Stimulated activated naive CD4-positive, alpha-beta T cell treated with Interleukin-2 at 50 U/mL for 16 hours (primary cell): ENCODE measurements at regions not wholly inside any gene's neighbourhood (a gene's known extent, or its start where the extent isn't known, plus 50 kb on each side); places are given as distances from the start of the nearest gene placed in this dataset.
"Not testable (repeated sequence)": the region's sequence is repeated elsewhere in the genome, so short reads cannot be mapped to it uniquely, and the experiment has no call there.

ENCODE experiments used
- DNase-seq: peaks from one replicate; lab custom pipeline; 2025; lab: John Stamatoyannopoulos, UW

- DNase-seq = no peak
These were observed 248.4 kb upstream of the JARID2 start for GRCh38 chr6:14997507-14997906.

GRCh38 chr6:14999106-14999505 is 246.8 kb upstream of the JARID2 start:
- DNase-seq = no peak

DNA sequence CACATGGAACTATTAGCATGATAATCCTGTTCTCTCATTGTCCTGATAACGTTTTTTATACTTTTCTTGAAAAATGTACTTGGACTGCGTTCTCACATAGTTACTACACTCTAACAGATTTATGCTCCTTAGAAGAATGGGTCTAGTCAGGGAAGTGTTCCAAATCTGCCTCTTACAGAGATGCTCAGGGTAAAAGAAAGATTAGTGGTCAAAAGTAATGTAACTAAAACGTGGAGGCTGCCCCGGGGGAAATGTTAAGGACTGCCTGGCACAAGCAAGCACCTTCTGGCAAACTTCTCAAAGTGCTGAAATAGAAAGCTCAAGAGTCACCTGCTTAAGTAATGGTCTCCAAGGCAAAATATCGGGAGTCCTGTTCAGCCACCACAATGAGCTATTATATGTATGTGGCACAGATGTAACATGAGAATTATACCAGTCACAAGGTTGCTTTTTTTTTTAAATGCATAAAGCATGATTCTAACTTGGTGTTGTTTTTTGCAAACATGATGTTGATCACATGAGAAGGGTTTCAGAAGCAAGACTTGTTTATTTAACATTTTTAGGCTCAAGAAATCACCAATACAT is 244.5 kb upstream of the JARID2 start:
- no peak for DNase-seq

DNA sequence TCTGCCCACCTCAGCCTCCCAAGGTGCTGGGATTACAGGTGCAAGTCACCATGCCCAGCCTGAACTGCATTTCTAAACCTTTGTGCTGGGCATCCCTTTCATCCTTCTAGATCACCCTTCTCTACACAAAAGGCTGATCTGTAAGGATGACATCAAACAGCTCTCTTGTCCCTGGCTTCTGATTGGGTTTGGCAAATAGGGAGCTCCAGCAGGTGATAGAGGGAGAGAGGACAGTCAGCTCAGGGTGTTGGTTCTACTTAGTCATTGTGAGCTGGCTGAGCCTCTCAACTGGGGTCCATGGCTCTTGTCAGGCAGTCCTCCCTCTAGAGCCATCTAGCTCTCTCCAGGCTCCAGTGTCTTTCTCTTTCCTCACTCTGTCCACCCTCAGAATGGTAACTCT is 237.6 kb upstream of the JARID2 start:
- no peak for DNase-seq

- no peak for DNase-seq
These were observed 230.9 kb upstream of the JARID2 start for GRCh38 chr6:15014958-15015357.

DNA sequence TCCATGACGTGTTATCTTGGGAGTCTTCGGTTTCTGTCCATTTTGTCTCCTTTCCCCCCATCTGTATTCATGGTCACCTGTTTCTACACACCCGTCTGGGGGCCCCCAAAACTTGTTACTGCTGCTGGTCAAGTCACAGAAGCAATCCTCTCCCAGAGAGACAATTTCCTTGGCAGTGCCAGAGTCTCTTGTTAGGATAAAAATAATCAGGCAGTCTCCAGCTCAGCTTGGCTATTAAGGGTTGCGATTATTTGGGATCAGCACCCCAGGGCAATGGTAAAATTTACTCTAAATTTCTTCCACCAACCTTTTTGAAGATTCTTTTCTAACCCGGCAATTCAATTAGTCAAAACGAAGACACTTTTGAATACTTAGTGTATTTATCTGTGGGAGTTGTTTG is 229.1 kb upstream of the JARID2 start:
- no peak for DNase-seq

DNA sequence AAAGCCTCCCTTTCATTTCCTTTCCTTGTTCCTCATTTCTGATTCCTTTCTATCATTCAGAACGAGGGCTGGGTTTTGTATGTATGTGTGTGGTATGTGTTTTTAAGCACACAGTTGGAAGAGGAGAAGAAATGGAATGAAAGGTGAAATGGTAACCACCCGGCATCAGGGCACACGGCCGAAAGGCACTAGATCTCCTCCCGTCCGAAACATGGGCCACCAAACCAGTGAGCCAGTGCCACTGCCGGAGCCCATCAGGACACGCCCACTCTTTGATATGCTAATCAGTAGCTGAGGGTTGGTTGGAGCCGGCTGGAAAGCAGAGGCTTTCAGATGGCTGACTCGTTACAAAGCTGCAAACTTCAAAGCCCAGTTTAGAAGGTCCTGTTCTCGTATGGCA is 228.6 kb upstream of the JARID2 start:
- DNase-seq = no peak

DNA sequence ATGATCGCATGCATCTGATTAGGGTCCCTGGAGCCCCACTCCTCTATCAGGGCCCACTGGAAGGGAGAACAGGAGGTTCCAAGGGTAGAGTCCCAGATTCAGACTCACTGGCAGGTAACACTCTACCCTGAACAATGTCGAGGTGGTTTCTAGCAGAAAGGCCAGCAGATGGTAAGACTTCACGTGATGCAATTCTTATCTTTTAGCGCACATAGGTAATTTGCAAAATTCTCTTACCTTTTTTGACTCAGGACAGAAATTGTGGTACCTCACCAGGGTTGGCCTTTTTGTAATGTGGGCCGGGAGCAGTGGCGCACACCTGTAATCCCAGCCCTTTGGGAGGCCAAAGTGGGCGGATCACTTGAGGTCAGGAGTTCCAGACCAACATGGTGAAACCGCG is 228.1 kb upstream of the JARID2 start:
- no peak for DNase-seq

GRCh38 chr6:15020119-15020770 is 225.6 kb upstream of the JARID2 start:
- no peak for DNase-seq

GRCh38 chr6:15021074-15021473 is 224.8 kb upstream of the JARID2 start:
- DNase-seq = no peak

DNA sequence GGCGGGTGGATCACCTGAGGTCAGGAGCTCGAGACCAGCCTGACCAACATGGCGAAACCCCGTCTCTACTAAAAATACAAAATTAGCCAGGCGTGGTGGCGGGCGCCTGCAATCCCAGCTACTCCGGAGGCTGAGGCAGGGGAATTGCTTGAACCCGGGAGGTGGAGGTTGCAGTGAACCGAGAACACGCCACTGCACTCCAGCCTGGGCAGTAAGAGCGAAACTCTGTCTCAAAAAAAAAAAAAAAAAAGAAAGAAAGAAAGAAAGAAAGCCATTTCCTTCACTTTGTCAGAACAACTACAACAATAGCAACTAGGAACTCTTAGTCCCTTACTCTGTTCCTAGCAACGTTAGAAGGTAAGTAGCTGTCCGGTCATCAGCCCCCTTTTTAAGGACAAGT is 222.9 kb upstream of the JARID2 start:
- not testable (repeated sequence) for DNase-seq

- DNase-seq = peak; percentile 71
These were observed 222.4 kb upstream of the JARID2 start for GRCh38 chr6:15023448-15023847.

- no peak for DNase-seq
These were observed 220.4 kb upstream of the JARID2 start for GRCh38 chr6:15025446-15025845.

GRCh38 chr6:15026832-15027231 is 219.0 kb upstream of the JARID2 start:
- no peak for DNase-seq

- no peak for DNase-seq
These were observed 218.4 kb upstream of the JARID2 start for GRCh38 chr6:15027472-15027871.

- DNase-seq = no peak
These were observed 213.9 kb upstream of the JARID2 start for GRCh38 chr6:15032015-15032414.

- no peak for DNase-seq
These were observed 212.0 kb upstream of the JARID2 start for GRCh38 chr6:15033850-15034203.

DNA sequence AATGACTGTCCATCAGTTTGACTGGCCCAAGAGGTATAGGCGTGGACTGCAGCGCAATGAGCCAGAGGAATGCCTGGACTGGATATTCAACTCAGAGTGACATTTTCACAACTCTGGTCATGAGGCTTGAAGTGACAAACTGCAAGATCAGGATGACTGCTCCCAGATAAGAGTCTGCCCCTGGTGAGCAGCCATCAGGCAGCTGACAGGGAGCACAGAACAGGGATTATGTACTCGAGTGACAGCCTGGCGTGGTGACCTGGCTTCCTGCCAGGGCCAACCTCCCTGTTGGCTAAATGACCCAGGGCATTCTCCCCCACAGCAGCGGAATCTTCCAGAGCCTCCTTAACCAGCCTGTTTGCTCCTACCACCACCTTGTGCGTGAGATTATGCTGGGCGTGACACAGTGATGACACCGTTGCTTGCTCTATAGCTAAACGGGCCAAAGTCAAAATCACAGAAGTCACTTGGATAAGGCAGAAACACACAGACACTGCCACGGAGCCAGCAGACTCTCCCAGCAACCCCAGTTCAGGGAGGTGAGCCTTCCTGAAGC is 209.1 kb upstream of the JARID2 start:
- no peak for DNase-seq

DNA sequence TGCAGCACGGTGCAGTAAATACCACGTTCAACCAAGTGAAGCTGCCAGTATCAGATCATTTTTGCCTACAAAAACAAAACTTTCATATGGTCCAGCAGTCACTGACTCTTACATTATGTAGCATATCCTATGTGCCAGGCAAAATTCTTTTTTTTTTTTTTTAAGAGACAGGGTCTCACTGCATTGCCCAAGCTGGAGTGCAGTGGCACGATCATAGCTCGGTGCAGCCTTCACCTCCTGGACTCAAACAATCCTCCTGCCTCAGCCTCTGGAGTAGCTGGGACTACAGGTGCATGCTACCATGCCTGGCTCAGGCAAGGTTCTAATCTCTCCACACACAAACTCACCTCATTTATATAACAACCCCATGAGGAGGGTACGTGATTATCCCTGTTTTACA is 208.6 kb upstream of the JARID2 start:
- DNase-seq = no peak

- DNase-seq = no peak
These were observed 207.7 kb upstream of the JARID2 start for GRCh38 chr6:15038013-15038791.

DNA sequence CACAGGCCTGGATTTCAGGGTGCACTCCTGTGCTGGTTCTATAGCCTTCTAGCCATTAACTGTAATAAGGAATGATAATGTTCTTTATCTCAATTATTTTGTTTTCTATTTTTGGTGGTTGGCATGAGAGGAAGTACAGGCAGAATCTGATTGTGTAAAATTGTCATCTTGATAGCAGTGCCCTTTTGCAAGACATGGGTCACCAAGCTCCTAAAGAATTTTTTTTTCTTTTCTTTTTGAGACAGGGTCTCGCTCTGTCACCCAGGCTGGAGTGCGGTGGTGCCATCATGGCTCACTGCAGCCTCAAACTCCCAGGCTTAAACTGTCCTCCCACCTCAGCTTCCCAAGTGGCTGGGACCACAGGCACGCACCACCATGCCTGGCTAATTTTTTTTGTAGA is 206.7 kb upstream of the JARID2 start:
- DNase-seq = no peak

- no peak for DNase-seq
These were observed 202.9 kb upstream of the JARID2 start for GRCh38 chr6:15042938-15043337.
